Stimulated activated effector memory CD8-positive, alpha-beta T cell treated with anti-CD3 and anti-CD28 coated beads, Interleukin-12 subunit alpha, Interleukin-12 subunit beta, amount 100 ng/mL, for 72 hours (primary cell): ENCODE measurements at regions not wholly inside any gene's neighbourhood (a gene's known extent, or its start where the extent isn't known, plus 50 kb on each side); places are given as distances from the start of the nearest gene placed in this dataset.

Experiments used
- ATAC-seq: fragments of 150-1000 bp; cut with Tn5 transposase; 2 replicates; pipeline ENCODE4 v1.10.0; 2021
- DNase-seq, 2 donors: peaks; one replicate each; pipeline ENCODE4 v3.0.0; 2021 to 2022; ENCODE audit warnings: low spot score in 2 of 2
- H3K27ac Mint-ChIP-seq: one replicate; pipeline ENCODE4 v1.8.0; 2022; ENCODE audit warnings: mild to moderate bottlenecking, mixed read lengths
- H3K36me3 Mint-ChIP-seq: one replicate; pipeline ENCODE4 v1.8.0; 2022; ENCODE audit warnings: mild to moderate bottlenecking, mixed read lengths
- H3K4me1 Mint-ChIP-seq: one replicate; pipeline ENCODE4 v1.8.0; 2022; ENCODE audit warnings: mixed read lengths
- H3K4me3 Mint-ChIP-seq: one replicate; pipeline ENCODE4 v1.8.0; 2022; ENCODE audit warnings: mild to moderate bottlenecking, mixed read lengths
- H3K9me3 Mint-ChIP-seq: one replicate; pipeline ENCODE4 v1.8.0; 2022; ENCODE audit warnings: mixed read lengths

GRCh38 chr4:137631605-137632004 is 99.3 kb upstream of the PCDH18 start:
- Mint-ChIP-seq H3K27ac (no peak overlapping the region), H3K4me3 (no peak overlapping the region), H3K9me3 (peaks cover 12% of the 10 kb centered on the region), H3K36me3 (no peaks in the 10 kb centered on the region), H3K4me1 (no peaks in the 10 kb centered on the region)
- DNase-seq = no peak
- no peak for ATAC-seq

DNA sequence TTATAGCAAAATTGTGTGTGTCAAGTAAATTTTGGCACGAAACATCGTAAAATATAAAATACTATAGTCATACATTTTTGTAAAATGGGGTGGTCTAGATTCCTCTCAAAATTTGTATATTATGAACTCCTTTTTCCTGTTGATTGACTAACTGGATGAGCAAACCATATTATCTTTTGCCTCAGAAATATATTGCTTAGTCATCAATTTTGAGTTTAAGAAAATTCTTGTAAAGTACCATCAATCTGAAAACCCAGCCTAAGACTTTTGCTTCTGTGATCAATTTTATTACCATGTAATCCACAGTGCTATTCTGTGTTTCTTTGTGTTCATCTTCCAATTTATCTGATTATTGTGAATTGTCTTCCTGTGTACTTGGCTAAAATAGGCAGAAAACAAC is 98.0 kb upstream of the PCDH18 start:
- no peaks in the 10 kb centered on the region for H3K4me1 Mint-ChIP-seq

DNA sequence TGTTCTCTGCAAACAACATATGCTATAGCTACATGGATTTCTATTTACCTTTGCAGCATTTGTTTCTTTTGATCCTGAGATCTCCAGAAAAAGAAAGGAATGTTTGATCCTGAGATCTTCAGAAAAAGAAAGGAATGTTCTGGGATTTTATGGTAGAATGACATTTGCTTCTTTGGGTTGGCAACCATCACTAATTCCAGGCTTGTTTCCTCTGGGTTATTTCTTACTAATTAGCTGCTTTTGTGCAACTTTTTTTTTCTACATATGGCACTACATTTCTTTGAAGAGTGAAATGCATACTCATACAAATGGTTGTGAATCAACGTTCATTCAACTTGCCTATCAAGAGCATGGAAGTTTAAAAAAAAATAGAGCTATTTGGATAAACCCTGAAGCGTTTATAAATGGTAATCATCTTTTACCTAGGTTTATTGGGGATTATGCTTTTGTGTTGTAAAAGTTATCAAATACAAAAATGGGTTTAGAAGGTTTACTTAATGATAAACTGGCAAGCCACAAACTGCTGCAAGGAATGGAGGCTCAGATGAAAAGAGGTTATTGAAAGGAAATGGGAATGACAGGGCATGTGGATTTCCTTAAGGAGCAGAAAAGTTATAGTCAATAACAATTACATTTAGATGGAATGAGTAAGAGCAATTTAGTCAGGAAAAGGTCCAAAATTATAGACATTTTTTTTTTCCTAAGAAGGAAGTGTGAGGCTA is 95.6 kb upstream of the PCDH18 start:
- H3K27ac Mint-ChIP-seq = no peak overlapping the region
- ATAC-seq = no peak
- DNase-seq = no peak
- no peaks in the 10 kb centered on the region for H3K36me3 Mint-ChIP-seq
- H3K4me3 Mint-ChIP-seq = no peak overlapping the region
- peaks cover 8% of the 10 kb centered on the region for H3K9me3 Mint-ChIP-seq
- H3K4me1 Mint-ChIP-seq = no peaks in the 10 kb centered on the region

More for the DNA sequence above, 98.0 kb upstream of the PCDH18 start:
- Mint-ChIP-seq H3K9me3 (peaks cover 10% of the 10 kb centered on the region), H3K4me3 (no peak overlapping the region), H3K27ac (no peak overlapping the region), H3K36me3 (no peaks in the 10 kb centered on the region)
- ATAC-seq (no peak), DNase-seq (no peak)

- Mint-ChIP-seq H3K4me3 (no peak overlapping the region), H3K4me1 (no peaks in the 10 kb centered on the region), H3K36me3 (no peaks in the 10 kb centered on the region), H3K27ac (no peak overlapping the region), H3K9me3 (peaks cover 6% of the 10 kb centered on the region)
- ATAC-seq (no peak), DNase-seq (no peak)
These were observed 94.8 kb upstream of the PCDH18 start for GRCh38 chr4:137626942-137627738.

GRCh38 chr4:137623013-137623412 is 90.7 kb upstream of the PCDH18 start:
- DNase-seq = no peak
- Mint-ChIP-seq H3K36me3 (no peaks in the 10 kb centered on the region), H3K4me3 (no peak overlapping the region), H3K9me3 (peaks cover 9% of the 10 kb centered on the region), H3K27ac (no peak overlapping the region), H3K4me1 (no peaks in the 10 kb centered on the region)
- no peak for ATAC-seq

- Mint-ChIP-seq H3K4me3 (no peak overlapping the region), H3K4me1 (no peaks in the 10 kb centered on the region), H3K9me3 (peaks cover 9% of the 10 kb centered on the region), H3K27ac (no peak overlapping the region), H3K36me3 (no peaks in the 10 kb centered on the region)
- ATAC-seq = no peak
- no peak for DNase-seq
These were observed 88.8 kb upstream of the PCDH18 start for GRCh38 chr4:137621056-137621455.

DNA sequence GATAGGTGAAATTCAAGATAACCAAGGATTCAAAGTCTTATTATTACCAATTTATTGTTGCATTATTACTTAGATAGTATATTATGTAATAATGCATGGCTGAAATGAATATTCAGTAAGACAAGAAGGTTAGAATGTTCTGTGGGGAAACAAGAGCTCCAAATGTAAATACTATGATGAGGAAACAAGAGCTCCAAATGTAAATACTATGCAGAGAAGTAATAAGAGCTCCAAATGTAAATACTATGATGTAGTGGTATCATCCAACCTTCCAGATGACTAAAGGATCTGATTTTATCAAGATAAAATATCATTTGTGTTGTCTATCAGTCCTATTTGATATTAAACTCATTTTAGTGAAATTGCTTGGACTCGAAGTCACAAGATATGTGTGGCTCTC is 82.2 kb upstream of the PCDH18 start:
- ATAC-seq = no peak
- no peak for DNase-seq
- Mint-ChIP-seq H3K27ac (no peak overlapping the region), H3K4me3 (no peak overlapping the region), H3K4me1 (no peaks in the 10 kb centered on the region), H3K9me3 (peaks cover 16% of the 10 kb centered on the region), H3K36me3 (no peaks in the 10 kb centered on the region)

DNA sequence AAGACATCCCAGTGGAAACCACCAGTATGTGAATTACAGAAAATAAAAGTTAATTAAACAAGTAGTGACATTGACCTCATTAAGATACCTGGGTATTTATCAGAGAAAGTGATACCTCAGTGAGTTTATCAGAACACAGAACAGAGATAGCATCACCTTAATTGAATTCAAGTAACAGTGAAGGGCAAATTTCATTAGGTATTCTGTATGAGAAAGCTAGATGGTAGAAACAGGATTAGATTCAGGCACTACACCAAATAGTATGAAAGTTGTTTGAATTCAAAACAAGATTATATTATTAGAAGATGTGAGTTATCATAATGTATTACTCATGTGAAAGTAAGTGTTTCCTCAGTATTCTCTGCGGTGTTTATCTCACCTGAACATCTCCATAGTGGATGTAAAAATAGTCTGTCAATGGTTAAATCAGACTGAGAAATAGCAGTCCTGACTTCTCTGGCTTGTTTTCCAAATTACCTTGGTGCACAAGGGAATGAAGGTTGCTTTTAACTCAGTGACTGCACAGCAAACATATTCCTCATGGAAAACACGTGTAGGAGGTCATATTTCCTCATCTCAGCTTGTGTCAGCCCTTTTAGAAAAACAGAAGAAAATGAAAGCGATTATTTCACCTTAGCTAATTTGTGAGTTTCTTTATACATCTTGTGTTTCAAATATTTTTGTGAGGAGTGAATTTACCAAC is 79.9 kb upstream of the PCDH18 start:
- H3K36me3 Mint-ChIP-seq = no peaks in the 10 kb centered on the region
- ATAC-seq (no peak), DNase-seq (no peak)
- H3K27ac Mint-ChIP-seq = no peak overlapping the region
- peaks cover 12% of the 10 kb centered on the region for H3K9me3 Mint-ChIP-seq
- no peaks in the 10 kb centered on the region for H3K4me1 Mint-ChIP-seq
- no peak overlapping the region for H3K4me3 Mint-ChIP-seq

DNA sequence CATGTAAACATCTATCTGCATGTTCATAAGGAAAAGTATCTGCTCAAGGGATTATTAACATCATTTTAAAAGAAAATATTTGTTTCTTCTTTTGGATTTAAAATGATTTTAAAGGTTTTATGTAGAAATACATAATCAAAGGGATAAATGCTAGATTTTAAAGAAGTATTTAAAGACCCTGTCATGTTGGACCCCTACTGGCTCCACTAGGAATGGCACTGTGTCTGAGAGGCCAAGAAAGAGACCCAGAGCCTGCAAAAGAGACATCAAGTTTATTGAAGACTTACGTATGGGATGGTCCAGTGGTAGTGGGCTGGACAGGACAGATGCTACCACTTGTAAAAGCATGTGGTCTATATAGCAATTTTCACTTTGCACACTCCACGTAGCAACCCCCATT is 78.7 kb upstream of the PCDH18 start:
- no peaks in the 10 kb centered on the region for H3K36me3 Mint-ChIP-seq
- H3K4me1 Mint-ChIP-seq = no peaks in the 10 kb centered on the region
- no peak overlapping the region for H3K27ac Mint-ChIP-seq
- ATAC-seq (no peak), DNase-seq (no peak)
- H3K4me3 Mint-ChIP-seq = no peak overlapping the region
- H3K9me3 Mint-ChIP-seq = peaks cover 12% of the 10 kb centered on the region

DNA sequence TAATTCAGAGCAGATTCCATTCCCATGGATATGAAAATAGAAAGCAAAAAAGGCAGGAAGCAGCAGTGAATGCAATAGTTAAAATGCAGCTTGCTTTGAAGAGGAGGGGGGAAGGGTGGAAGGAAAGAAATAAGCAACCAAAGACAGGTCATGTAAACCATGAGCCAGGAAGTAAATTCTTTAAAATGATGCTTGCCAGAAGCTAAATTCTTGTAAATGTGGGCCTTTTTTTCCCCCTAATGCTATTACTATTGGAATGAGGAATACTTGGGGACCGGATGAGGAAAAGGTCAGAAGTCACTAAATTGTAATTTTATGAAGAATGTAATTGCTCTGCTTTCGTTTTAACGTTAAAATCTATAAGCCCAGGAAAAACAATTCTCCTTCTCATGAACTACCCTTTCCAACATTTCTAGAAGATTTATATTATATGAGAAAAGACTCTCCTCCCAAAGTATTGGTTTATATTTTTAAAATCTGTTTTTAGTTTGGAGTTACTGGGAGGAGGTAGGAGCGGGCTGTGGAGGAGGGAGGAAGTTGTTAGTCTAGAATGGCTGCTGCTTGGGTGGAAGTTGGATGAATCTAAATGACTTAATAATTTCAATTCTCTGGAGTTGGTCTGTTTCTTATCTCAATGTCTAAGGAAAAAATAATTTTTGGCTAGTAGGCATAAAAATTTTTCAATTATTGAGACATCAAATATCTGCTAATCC is 77.6 kb upstream of the PCDH18 start:
- Mint-ChIP-seq H3K36me3 (no peaks in the 10 kb centered on the region), H3K27ac (no peak overlapping the region), H3K4me1 (no peaks in the 10 kb centered on the region), H3K9me3 (peaks cover 15% of the 10 kb centered on the region), H3K4me3 (no peak overlapping the region)
- no peak for DNase-seq
- ATAC-seq = no peak

DNA sequence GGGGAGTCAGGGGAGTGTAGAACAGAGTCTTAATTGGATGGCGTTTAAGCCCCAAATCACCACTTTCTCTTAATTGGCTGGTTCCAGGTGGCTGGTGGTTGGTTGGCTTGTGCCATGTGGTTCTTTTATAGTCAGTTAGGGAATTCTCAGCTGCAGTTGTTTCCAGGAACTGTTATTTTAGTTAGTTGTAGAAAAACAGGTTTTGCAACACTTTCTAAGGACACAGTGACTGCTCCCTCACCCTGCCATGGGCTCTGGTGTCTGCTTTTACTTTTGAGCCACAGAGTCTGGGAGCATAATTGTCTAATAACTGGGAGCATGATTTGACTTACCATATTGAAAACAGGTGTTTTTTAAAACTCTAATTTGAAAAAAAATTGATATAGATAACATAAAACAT is 75.8 kb upstream of the PCDH18 start:
- no peak for ATAC-seq
- Mint-ChIP-seq H3K27ac (no peak overlapping the region), H3K4me1 (no peaks in the 10 kb centered on the region), H3K4me3 (no peak overlapping the region), H3K36me3 (no peaks in the 10 kb centered on the region), H3K9me3 (peaks cover 16% of the 10 kb centered on the region)
- DNase-seq = no peak

DNA sequence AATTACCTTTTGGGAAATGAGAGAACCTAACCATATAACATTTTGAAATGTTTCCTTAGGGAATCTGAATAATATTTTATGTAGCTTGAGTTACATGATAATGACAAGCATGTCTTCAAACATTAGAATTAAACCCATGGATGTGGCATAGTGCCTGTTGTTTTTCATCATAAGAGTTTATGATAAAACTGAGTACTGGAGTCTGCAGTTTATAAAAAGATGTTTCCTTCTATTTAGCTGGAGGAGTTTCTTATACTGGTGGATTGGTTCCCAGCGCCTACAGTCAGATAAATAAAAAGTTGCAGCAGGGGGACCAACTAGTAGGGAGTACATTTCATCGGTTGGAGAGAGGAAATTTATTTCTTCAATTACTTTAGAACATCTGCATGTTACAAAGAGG is 70.1 kb upstream of the PCDH18 start:
- no peak overlapping the region for H3K27ac Mint-ChIP-seq
- peaks cover 17% of the 10 kb centered on the region for H3K9me3 Mint-ChIP-seq
- ATAC-seq = no peak
- no peak overlapping the region for H3K4me3 Mint-ChIP-seq
- H3K4me1 Mint-ChIP-seq = no peaks in the 10 kb centered on the region
- no peak for DNase-seq
- no peaks in the 10 kb centered on the region for H3K36me3 Mint-ChIP-seq

GRCh38 chr4:137601934-137602333 is 69.6 kb upstream of the PCDH18 start:
- DNase-seq (no peak), ATAC-seq (no peak)
- Mint-ChIP-seq H3K4me1 (no peaks in the 10 kb centered on the region), H3K4me3 (no peak overlapping the region), H3K36me3 (no peaks in the 10 kb centered on the region), H3K9me3 (peaks cover 17% of the 10 kb centered on the region), H3K27ac (no peak overlapping the region)

- no peak for ATAC-seq
- Mint-ChIP-seq H3K9me3 (peaks cover 14% of the 10 kb centered on the region), H3K4me3 (no peak overlapping the region), H3K27ac (no peak overlapping the region), H3K36me3 (no peaks in the 10 kb centered on the region), H3K4me1 (no peaks in the 10 kb centered on the region)
- no peak for DNase-seq
These were observed 67.4 kb upstream of the PCDH18 start for GRCh38 chr4:137599734-137600133.

GRCh38 chr4:137597752-137598430 is 65.6 kb upstream of the PCDH18 start:
- no peak overlapping the region for H3K4me3 Mint-ChIP-seq
- H3K9me3 Mint-ChIP-seq = peaks cover 6% of the 10 kb centered on the region
- no peak overlapping the region for H3K27ac Mint-ChIP-seq
- H3K4me1 Mint-ChIP-seq = no peaks in the 10 kb centered on the region
- ATAC-seq (no peak), DNase-seq (no peak)
- no peaks in the 10 kb centered on the region for H3K36me3 Mint-ChIP-seq
